GM21360 (cell line): ENCODE measurements at regions not wholly inside any gene's neighbourhood (a gene's known extent, or its start where the extent isn't known, plus 50 kb on each side); places are given as distances from the start of the nearest gene placed in this dataset.
A peak's percentile ranks its signal among the peaks of the same experiment; 100 is the strongest.
"Not testable (repeated sequence)": the region's sequence is repeated elsewhere in the genome, so short reads cannot be mapped to it uniquely, and the experiment has no call there.

Source experiments
- ATAC-seq: cut with Tn5 transposase; IDR thresholded peaks from one replicate; pipeline ENCODE4 v1.9.1; 2021; ENCODE audit warnings: mild to moderate bottlenecking, moderate library complexity; ENCODE audit not compliant: unreplicated experiment

DNA sequence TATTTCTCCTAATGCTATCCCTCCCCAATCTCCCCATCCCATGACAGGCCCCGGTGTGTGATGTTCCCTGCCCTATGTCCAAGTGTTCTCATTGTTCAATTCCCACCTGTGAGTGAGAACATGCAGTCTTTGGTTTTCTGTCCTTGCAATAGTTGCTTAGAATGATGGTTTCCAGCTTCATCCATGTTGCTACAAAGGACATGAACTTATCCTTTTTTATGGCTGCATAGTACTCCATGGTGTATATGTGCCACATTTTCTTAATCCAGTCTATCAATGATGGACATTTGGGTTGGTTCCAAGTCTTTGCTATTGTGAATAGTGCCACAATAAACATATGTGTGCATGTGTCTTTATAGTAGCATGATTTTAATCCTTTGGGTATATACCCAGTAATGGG is 51.3 kb upstream of the RIOK2 start:
- ATAC-seq: not testable (repeated sequence)

DNA sequence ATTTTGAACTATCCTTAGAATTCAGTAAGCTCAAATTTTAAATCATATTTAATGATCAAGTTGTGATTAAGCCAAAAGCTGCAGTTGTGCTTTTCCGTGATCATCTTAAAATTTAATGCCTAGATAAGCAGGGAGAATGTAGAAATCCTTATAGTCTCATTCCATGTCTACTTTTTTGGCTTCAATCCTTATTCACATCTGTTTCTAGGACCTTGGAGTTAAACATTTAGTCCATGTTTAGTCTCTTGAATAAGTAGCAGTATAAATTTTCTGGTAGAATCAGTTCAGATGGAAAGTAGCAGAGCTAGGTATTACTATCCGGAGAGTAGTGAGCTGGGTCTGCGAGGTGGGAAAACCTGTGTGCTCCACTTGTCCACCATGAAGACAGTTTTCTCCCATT is 59.3 kb upstream of the RIOK2 start:
- ATAC-seq: no peak

DNA sequence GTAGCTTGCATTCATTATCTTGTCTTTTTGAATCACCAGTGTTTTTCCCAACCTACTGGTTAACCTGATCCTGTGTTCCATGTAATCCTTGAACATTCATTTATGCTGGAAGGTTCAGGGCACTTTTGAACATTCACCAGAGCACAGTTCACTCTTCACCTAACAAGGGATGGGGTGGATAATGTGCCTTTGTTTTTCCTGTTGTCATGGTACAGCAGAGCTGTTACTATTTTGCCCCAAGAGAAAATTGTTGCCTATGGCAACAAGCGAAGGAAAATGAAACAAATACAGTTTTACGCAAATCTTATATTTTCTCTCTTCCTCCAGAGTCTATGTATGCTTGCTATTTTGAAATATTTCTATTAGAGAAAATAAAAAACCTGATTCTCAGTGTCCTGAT is 60.3 kb upstream of the RIOK2 start:
- ATAC-seq: no peak

DNA sequence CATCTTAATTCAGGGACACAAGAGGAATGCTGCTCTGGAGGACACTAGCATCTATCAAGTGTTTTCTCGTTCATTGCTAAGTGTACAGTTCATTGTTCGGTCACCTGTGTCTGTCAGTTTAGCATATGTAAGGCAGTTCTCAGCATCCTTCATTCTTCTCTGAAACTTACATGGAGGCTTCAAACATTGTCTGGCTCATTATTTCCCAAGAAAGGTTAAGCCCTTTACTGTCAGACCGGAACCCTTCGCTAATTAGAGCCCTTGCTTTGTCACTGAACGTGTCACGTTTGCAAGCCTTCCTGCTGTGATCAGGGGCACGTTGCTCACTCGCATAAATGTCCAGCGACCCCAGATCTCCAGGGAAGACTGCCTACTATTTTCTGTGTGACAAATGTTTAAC is 62.3 kb upstream of the RIOK2 start:
- no peak for ATAC-seq

DNA sequence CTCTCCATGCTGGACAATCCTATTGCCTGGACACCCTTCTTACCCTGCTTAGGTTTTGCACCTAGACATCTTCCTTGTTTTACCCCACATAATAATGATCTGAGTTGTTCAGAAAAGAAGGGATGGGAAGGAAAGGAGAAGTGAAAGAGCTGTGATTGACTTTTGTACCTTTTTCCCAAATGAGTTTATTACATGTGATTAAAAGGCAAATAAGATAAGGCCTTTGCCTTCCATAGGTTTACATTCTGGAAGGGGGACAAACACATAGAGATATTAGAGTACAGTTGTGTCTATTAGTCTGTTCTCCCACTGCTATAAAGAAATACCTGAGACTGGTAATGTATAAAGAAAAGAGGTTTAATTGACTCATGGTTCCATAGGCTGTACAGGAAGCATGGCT is 67.1 kb upstream of the RIOK2 start:
- ATAC-seq: no peak

DNA sequence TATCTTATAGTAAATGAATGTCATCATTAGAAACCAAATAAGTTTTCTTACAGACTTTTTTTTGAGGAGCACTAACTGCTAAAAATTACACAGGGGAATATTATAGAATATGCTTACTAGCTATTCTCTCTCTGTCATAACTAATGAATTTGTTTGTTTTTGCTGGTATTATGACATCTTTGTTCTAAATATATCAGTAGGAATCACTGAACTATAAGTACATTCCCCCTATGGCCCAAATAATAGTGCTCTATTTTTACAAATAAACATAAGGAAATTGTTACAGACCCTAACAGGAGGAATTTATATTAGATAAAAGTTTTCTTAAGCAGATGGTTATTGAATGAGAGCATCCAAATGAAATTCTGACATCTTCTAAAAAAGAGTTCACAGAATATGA is 83.0 kb upstream of the RIOK2 start:
- ATAC-seq: no peak

DNA sequence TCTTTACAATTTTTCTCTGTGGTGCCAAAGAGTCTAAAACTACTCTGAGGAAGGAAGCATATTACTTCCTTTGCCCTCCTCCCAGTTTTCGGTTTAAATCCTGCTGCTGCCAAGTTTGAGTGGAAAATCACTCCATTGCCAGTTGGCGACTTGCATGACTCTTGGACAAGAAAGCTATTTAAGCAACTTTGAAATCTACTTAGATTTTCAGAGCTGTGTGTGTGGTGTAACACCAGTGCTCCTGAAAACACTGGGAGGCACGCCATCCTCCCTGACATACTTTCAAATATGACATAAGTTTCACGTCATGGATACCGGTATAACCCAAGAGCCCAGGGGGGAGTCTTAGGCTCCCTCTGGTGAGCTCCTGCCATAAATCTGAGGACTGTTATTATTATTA is 83.5 kb upstream of the RIOK2 start:
- ATAC-seq: no peak

DNA sequence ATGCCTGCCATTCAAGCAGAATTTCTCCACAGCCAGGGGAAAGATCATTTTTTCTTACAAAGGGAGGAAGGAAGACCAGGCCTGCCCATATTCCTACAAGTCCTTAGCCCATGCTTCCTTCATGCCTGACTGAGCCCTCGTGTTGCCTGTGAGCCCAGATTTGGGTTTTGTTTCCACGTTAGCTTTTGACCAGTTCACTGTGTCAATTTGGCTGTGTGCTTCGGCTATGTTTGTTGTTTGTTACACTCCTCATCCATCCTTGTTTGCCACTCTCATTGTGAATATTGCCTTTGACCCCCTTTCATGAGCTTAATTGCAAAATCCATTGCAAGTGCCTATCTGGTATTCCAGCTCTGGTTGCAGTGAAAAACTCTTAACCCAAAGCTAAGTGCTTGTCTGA is 84.7 kb upstream of the RIOK2 start:
- ATAC-seq: no peak

DNA sequence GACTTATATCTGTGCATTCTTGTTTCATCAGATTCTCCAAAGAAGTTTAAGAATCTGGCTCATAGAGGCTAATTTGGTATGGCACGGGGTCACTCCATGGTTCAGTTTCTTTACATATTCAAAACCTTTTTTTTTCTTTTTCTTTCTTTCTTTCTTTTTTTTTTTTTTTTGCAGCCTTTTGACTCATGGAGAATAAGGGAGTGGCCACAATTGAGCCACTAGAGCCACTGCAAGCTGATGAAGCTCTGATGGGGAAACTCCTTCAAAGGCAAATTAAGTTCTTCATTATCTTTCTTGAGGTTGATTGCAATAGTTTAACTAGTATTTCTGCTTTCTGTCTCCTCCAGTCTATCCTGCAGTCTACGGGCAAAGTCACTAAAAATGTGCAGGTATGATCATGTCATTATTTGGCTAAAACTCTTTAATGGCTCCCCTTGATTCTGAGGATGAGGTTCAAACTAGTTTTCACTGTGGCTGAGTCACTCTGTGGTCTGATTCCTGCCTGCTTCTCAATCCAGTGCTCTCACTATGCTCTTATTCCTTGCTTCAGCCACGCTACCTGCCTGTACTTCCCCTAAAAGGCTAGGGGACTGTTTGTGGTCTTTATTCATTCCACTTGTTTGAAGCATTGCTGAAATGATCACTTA is 93.5 kb upstream of the RIOK2 start:
- ATAC-seq: no peak

DNA sequence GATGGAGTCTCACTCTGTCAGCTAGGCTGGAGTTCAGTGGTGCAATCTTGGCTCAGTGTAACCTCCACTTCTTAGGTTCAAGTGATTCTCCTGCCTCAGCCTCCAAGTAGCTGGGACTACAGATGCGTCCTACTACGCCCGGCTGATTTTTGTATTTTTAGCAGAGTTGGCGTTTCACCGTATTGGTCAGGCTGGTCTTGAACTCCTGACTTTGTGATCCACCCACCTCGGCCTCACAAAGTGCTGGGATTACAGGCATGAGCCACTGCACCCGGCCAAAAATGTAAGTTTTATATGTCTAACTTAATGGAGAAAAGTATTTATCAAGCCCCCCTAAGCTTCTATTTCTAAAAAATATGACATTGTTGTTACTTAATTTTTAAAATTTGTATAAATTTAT is 98.2 kb upstream of the RIOK2 start:
- ATAC-seq: no peak

DNA sequence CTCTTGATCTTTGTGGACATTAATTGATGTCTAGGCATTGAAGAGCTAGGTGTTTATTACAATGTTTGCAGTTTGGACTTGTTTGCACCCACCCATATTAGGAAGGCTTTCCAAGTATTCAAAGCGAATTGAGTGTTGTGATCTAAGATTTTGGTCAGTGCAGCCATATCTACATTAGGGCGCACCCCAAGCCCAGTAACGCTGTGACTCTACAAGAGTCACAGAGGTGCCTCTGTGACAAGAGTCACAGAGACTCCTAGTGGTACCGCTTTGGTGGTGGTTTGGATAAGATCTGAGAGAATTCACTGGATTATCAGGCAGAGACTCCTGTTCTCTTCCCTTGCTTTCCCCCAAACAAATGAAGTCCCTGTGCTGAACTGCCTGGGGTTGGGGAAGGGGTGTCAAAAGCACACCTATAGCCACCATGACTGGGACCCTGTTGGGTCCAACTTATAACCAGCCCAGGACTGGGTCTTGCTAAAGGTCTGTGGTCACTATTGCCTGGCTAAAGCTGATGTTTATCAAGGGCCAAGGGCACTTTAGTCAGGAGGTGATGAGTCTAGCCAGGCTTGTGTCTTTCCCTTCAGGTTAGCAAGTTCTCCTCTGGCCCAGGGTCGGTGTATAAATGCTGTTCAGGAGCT is 114.1 kb upstream of the RIOK2 start:
- ATAC-seq: peak; percentile 100

DNA sequence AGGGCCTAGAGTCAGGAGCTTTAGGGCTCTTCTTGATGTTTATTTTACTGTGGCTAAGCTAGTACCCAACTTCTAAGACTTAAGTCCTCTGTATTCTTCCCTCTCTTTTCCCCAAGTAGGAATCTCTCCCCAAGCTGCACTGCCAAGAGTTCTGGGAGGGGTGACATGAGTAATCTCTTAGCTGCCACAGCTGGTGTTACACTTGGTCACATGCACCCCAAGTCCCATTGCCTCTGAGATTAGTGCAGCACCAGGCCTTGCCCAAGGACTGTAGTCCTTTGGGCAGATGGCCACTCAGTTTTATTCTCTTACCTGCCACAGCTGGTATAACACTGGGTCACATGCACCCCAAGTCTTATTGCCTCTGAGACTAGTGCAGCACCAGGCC is 114.7 kb upstream of the RIOK2 start:
- ATAC-seq: no peak

DNA sequence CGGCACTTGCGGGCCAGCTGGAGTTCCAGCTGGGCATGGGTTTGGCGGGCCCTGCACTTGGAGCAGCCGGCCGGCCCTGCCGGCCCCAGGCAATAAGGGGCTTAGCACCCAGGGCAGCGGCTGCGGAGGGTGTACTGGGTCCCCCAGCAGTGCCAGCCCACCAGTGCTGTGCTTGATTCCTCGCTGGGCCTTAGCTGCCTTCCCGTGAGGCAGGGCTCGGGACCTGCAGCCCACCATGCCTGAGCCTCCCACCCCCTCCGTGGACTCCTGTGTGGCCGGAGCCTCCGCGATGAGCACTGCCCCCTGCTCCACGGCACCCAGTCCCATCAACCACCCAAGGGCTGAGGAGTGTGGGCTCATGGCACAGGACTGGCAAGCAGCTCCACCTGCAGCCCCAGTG is 118.1 kb upstream of the RIOK2 start:
- ATAC-seq: not testable (repeated sequence)

DNA sequence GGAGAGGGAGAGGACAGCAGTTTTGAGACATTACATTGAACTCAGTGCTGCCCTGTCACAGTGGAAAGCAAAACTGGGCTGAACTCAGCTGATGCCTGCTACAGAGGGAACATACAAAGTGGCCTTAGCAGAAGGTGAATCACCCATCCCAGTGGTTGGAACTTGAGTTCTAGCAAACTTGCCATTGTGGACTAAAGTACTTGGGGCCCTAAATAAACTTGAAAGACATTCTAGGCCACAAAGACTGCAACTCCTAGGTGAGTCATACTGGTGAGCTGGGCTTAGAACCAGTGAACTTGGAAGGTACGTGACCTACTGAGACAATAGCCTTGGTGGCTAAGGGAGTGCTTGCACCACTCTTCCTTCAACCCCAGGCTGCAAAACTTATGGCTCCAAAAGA is 155.7 kb upstream of the RIOK2 start:
- ATAC-seq: no peak

DNA sequence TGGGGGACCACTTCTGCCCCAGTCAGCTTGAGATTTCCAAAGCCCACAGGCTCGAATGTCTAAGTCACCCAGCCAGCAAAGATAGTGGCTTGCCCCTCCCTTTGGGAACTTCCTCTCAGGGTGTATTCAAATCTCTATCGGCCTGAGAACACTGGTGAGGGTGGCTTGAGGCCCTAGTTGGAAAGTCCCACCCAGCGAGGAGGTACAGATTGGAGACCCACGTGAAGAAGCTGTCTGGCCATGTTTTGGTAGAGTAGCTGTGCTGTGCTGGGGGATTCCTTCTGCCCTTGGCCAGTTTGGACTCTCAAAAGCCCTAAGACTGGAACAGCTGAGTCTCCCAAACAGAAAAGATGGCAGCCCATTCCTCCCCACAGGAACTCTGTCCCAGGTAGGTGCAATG is 172.7 kb upstream of the RIOK2 start:
- ATAC-seq: peak; percentile 95

DNA sequence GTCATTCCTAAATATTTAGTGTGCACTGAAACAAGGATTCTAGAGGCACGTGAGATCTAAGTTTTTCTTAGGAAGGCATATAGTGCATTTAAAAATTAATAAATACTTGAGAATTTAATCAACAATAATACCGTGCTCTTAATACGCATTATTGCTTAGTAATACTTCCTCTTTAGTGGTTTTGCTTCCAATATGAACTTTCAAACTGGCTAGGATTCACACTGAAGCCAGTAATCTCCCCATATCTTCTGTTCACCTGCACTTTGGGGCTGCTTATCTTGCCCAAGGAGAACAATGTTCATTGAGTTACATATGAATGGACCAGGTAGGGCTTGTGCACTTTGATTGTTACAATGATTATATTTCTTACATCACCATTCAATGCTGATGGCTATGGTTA is 180.5 kb upstream of the RIOK2 start:
- peak; percentile 58 for ATAC-seq

DNA sequence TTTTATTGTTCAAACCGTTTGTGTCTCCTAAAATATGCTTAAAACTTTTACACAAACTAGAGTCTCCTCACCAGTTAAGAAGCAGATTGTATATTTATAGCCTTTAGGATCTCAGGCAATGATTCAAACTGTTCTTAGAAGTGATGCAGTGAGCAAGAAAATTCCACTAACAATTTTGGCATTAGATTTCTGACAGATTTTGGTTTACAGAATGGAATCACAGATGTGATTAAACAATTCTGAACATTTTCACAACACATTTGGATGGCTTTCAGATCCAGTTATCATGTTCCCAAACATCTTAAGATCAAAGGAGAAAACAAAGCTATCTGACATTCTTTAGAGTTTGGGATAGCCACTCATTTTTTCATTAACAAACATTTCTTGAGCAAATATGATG is 181.7 kb upstream of the RIOK2 start:
- no peak for ATAC-seq

DNA sequence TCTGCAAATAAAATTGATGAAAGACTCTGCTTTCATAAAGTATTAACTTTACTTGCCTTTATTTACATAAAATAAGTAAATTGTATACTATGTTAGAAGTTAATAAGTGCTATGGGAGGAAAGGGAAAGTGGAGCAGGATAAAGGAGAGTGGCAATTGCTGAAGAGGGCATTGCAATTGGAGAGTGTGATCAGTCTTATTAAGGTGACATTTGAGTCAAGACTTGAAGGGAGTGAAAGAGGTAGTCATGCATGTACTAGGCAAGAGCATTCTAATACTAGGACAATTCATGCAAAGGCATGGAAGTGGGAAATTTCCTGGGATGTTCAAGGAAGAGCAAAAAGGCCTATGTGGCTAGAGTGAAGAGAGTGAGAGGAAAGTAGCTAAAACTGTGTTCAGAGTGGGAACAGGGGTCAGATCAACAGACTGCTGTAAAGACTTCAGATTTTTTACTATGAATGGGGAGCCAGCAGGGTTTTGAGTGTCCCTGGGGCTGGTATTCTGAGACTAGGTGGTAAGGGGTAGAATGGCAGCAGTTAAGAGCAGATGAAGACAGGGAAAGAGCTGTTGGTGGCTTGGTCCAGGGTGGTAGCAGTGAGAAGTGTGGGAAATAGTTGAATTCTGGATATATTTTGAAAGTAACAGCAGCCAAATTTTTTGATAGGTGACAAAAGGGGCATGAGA is 182.3 kb upstream of the RIOK2 start:
- ATAC-seq: no peak

DNA sequence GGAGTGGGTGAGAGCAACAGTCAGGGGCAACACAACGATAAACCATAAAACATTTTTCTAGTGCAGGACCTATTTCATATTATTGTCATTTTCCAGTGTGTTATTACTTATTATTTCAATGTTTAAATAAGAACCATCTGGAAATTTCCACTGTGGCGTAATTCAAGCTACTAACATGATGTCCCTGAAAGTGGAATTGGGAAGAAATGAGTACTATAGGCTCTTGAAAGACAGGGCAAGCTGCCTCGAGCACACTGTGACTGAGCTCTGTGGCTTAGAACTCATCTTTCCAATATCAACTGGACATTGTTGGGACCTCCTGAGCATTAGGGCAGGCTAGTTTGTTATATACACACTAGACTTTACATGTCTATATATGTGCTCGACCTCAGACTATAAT is 182.9 kb upstream of the RIOK2 start:
- no peak for ATAC-seq

DNA sequence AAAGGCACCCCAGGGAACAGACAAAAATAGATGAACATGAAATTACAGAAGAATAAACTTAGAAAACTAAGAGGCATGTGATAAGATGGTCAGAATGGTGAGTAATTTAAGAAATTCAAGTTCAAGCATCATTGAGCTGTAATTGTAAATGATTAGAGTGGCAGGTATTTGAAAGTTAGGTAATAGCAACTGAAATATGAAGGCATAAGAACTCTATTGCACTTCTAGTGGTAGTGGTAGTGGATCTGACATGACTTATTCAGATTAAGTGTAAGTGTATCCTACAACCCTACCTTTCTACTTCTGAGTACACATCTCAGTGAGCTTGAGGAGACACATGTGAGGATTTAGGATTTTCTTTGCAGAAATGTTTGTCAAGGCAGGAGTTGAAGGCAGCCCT is 192.9 kb upstream of the RIOK2 start:
- no peak for ATAC-seq

DNA sequence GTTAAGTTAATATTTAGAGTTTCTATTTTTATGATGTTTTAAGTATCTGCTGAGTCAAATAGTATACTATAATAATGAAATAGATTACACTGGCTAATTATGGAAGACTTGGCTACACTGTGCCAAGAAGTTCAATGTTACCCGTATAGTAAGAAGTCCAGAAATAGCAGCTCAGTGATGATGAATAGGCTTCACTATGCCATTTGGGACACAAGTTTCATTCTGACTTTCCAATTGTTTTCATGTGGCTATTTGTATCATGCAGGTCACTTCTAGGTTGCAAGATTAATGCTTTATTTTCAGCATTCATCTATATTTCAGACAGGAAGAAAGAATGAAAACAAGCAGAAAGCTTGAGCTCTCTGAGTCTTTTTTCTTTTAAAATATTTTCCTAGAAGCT is 194.5 kb upstream of the RIOK2 start:
- no peak for ATAC-seq

DNA sequence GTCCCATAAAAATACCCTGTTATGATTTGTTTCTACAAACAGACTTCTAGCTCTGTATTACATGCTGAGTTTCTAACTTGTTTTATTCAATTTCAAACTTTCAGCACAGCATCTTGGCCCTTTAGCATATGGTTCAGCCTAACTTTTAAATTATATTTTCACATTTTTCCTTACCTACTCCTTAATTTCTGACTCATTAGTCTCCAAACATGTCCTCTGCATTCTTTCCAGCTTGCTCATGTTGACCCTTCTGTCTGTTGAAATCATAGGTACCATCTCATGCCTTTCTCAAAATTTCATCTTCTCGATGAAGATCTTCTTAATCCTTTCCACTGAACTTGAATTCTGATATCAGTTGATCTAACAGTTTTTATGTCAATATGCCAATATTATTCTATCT is 200.9 kb upstream of the RIOK2 start:
- no peak for ATAC-seq

DNA sequence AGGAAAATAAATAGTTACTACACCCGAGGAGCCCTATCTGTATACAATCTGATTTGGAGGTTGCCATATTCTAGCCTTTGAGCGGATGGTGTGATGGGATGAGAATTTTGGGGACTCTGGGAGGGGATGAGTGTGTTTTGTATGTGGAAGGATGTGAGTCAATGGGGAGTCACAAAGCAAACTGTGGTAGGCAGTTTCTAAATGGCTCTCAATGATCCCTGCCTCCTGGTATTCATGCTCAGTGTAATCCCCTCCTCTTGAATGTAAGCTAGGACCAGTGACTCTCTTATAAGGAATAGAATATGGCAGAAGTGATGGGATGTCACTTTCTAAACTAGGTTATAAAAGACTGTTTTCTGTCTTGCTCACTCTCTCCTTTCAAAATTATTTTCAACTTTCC is 205.7 kb upstream of the RIOK2 start:
- no peak for ATAC-seq
